DOHH2 (cell line): ENCODE measurements at regions not wholly inside any gene's neighbourhood (a gene's known extent, or its start where the extent isn't known, plus 50 kb on each side); places are given as distances from the start of the nearest gene placed in this dataset.

Experiments used
- EZH2phosphoT487 ChIP-seq: fragments of 200-600 bp; sonication (generic); IDR thresholded peaks from 2 replicates; pipeline ENCODE4 v1.6.1; 2017; ENCODE audit warnings: borderline replicate concordance, mild to moderate bottlenecking, antibody characterized with exemption, low read length, moderate library complexity, mixed read lengths
- TF ChIP-seq, protein P1 (sequence below): fragments of 200-600 bp; sonication (generic); IDR thresholded peaks from one replicate; pipeline ENCODE4 v1.5.1; 2014; ENCODE audit warnings: antibody characterized with exemption, mild to moderate bottlenecking, low read depth, low read length; ENCODE audit not compliant: poor library complexity, severe bottlenecking

DNA sequence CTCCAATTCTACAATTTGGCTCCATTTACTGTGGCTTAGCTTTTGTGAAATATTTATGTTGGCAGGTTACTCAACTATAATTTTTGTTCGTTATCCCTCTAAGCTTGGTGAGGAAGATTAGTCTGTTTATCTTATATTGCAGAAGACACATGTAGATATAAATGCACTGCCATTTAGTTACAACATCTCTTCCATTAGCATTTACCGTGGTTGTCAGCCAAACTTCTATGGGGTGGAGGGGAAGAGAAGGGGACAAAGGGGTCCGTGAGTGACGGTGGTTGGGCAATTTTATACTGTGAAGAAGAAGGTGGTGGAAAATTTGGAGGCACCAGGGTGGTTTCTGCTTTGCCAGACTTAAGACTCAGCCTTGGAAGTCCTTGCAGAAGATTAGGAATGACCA is 117.6 kb upstream of the CXCR4 start:
- TF ChIP-seq, protein P1, sequence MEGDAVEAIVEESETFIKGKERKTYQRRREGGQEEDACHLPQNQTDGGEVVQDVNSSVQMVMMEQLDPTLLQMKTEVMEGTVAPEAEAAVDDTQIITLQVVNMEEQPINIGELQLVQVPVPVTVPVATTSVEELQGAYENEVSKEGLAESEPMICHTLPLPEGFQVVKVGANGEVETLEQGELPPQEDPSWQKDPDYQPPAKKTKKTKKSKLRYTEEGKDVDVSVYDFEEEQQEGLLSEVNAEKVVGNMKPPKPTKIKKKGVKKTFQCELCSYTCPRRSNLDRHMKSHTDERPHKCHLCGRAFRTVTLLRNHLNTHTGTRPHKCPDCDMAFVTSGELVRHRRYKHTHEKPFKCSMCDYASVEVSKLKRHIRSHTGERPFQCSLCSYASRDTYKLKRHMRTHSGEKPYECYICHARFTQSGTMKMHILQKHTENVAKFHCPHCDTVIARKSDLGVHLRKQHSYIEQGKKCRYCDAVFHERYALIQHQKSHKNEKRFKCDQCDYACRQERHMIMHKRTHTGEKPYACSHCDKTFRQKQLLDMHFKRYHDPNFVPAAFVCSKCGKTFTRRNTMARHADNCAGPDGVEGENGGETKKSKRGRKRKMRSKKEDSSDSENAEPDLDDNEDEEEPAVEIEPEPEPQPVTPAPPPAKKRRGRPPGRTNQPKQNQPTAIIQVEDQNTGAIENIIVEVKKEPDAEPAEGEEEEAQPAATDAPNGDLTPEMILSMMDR = no peak
- no peak for TF ChIP-seq EZH2phosphoT487
